K562 (cell line): ENCODE measurements at regions not wholly inside any gene's neighbourhood (a gene's known extent, or its start where the extent isn't known, plus 50 kb on each side); places are given as distances from the start of the nearest gene placed in this dataset.

Experiments
- ATAC-seq: fragments of 200-7000 bp; cut with Tn5 transposase; 3 replicates; pipeline ENCODE4 v1.9.1; 2020; ENCODE audit warnings: moderate library complexity
- BruUV-seq: library from RNA; stranded (reverse); fragments of 400-500 nt; replicated peaks from 2 replicates; lab custom pipeline; 2021; lab: Mats Ljungman, UMichigan
- CTCF ChIA-PET: fragments of 300-600 bp; formaldehyde crosslinking; extraction: SDS; loops from one replicate; lab custom pipeline; 2021; ENCODE audit warnings: low intra/inter-chr PET ratio; lab: Yijun Ruan, JAX
- POLR2A ChIA-PET: fragments of 300-600, 350-650 bp; sonication (Branson Sonifier 250); formaldehyde crosslinking; extraction: SDS; loops from one replicate; lab custom pipeline; 2021; ENCODE audit warnings: antibody characterized with exemption, inconsistent platforms; lab: Yijun Ruan, JAX
- DNase-seq, 4 experiments: peaks; one replicate each; pipeline versions ENCODE4 v3.0.0 to v3.0.0-alpha.2; 2011 to 2018; ENCODE audit warnings: low spot score in 3 of 4, mixed read lengths in 3 of 4; ENCODE audit errors: extremely low read depth in 1 of 4
- FAIRE-seq: peaks from 2 replicates; lab custom pipeline; 2011; peaks lifted over from hg19 to GRCh38; lab: Jason Lieb, UNC
- H2AFZ ChIP-seq: 2 replicates; pipeline ENCODE4 v1.6.0; 2011; ENCODE audit warnings: low read depth, low read length, control low read depth, inconsistent platforms
- H3K27ac ChIP-seq: fragments of 200-600 bp; 3 replicates; pipeline ENCODE4 v1.8.0; 2011; ENCODE audit warnings: low read depth, mild to moderate bottlenecking, control low read depth, inconsistent platforms, low read length, moderate library complexity, mixed read lengths; ENCODE audit errors: extremely low read depth
- H3K27me3 ChIP-seq, 2 experiments: fragments of 300-600 bp in 1 of 2; 2 replicates in 1 of 2; 3 replicates in 1 of 2; pipeline versions ENCODE4 v1.6.0 to v1.8.0; 2011; ENCODE audit warnings: inconsistent platforms in 2 of 2, low read length in 2 of 2, mild to moderate bottlenecking in 1 of 2, mixed read lengths in 1 of 2, moderate library complexity in 1 of 2; ENCODE audit not compliant: control insufficient read depth in 2 of 2, insufficient read depth in 2 of 2
- H3K36me3 ChIP-seq: fragments of 300-600 bp; 3 replicates; pipeline ENCODE4 v1.8.0; 2011; ENCODE audit warnings: mild to moderate bottlenecking, low read length, inconsistent platforms; ENCODE audit not compliant: control insufficient read depth, insufficient read depth
- H3K4me1 ChIP-seq, 2 experiments: fragments of 200-600 bp in 1 of 2; replicated peaks in 1 of 2; 2 replicates in 1 of 2; 3 replicates in 1 of 2; pipeline versions ENCODE4 v1.5.1 to v1.8.0; 2011; ENCODE audit warnings: inconsistent platforms in 2 of 2, low read length in 2 of 2, mild to moderate bottlenecking in 1 of 2, mixed read lengths in 1 of 2, moderate library complexity in 1 of 2; ENCODE audit not compliant: control insufficient read depth in 2 of 2, insufficient read depth in 2 of 2
- H3K4me2 ChIP-seq: 2 replicates; pipeline ENCODE4 v1.6.1; 2011; ENCODE audit warnings: low read length, control low read depth, inconsistent platforms, mixed read lengths; ENCODE audit not compliant: insufficient read depth
- H3K4me3 ChIP-seq: fragments of 200-600 bp; sonication (generic), shearing (Covaris generic); 2 replicates; pipeline ENCODE4 v1.5.1; 2016; ENCODE audit warnings: control low read depth, inconsistent platforms
- H3K79me2 ChIP-seq: fragments of 200-600 bp; 3 replicates; pipeline ENCODE4 v1.8.0; 2011; ENCODE audit warnings: low read length, inconsistent platforms; ENCODE audit not compliant: control insufficient read depth, insufficient read depth
- H3K9ac ChIP-seq, 2 experiments: 2 replicates each; pipeline versions ENCODE4 v1.6.0 to v1.6.1; 2011; ENCODE audit warnings: low read depth in 2 of 2, low read length in 2 of 2, control low read depth in 1 of 2, inconsistent platforms in 1 of 2, mild to moderate bottlenecking in 1 of 2, mixed read lengths in 1 of 2; ENCODE audit not compliant: insufficient read depth in 1 of 2
- H3K9me1 ChIP-seq: one replicate; pipeline ENCODE4 v1.6.0; 2011; ENCODE audit warnings: inconsistent platforms, mild to moderate bottlenecking, low read length, moderate library complexity; ENCODE audit not compliant: control insufficient read depth, insufficient read depth
- H3K9me3 ChIP-seq: replicated peaks from 2 replicates; pipeline ENCODE4 v1.5.1; 2011; ENCODE audit warnings: low read depth, low read length, inconsistent platforms; ENCODE audit not compliant: control insufficient read depth, insufficient read depth
- H4K20me1 ChIP-seq: replicated peaks from 2 replicates; pipeline ENCODE4 v1.6.1; 2011; ENCODE audit warnings: low read length, inconsistent platforms, mixed read lengths; ENCODE audit not compliant: control insufficient read depth, insufficient read depth
- CSDE1 ChIP-seq, 2 experiments: fragments of 450-650 bp; IDR thresholded peaks; 2 replicates each; pipeline ENCODE4 v1.6.1; 2016; ENCODE audit warnings: mild to moderate bottlenecking in 1 of 2
- DACH1 ChIP-seq: fragments of 450-650 bp; IDR thresholded peaks from 2 replicates; pipeline ENCODE4 v1.6.1; 2018; ENCODE audit not compliant: partially characterized antibody
- ERF ChIP-seq: fragments of 450-650 bp; formaldehyde crosslinking; IDR thresholded peaks from 2 replicates; pipeline ENCODE4 v1.4.0; 2020; ENCODE audit warnings: mild to moderate bottlenecking, mixed read lengths
- MEF2D ChIP-seq: conservative IDR thresholded peaks from 2 replicates; pipeline ENCODE4 v1.6.1; 2016; ENCODE audit warnings: low read depth, missing genetic modification characterization, missing compliant biosample characterization
- MXI1 ChIP-seq: IDR thresholded peaks from 2 replicates; pipeline ENCODE4 v1.6.1; 2011; ENCODE audit warnings: low read depth, mild to moderate bottlenecking, improper control_type of control experiment, low read length
- NFIC ChIP-seq: fragments of 450-650 bp; IDR thresholded peaks from 2 replicates; pipeline ENCODE4 v1.6.1; 2017; ENCODE audit warnings: mild to moderate bottlenecking, inconsistent platforms
- OTX1 ChIP-seq: fragments of 450-650 bp; formaldehyde crosslinking; IDR thresholded peaks from 2 replicates; pipeline ENCODE4 v1.4.0; 2022; ENCODE audit warnings: mild to moderate bottlenecking
- RBM17 ChIP-seq: fragments of 200-400 bp; formaldehyde crosslinking; IDR thresholded peaks from 2 replicates; pipeline ENCODE4 v1.6.1; 2017; ENCODE audit warnings: low read depth, mild to moderate bottlenecking, low read length, borderline replicate concordance
- RUNX1 ChIP-seq: sonication (generic); IDR thresholded peaks from 2 replicates; pipeline ENCODE4 v1.6.1; 2016; ENCODE audit warnings: antibody characterized with exemption, low read depth
- ZC3H11A ChIP-seq: IDR thresholded peaks from 2 replicates; pipeline ENCODE4 v1.6.1; 2012; ENCODE audit warnings: low read depth, low read length, improper control_type of control experiment
- ZKSCAN3 ChIP-seq: fragments of 250-450 bp; sonication (Bioruptor Pico); IDR thresholded peaks from 2 replicates; pipeline ENCODE4 v1.4.0; 2020
- WGBS: fragments of 100-300 bp; shearing (Covaris generic); methylation state at CpG from one replicate; pipeline ENCODE4 v1.1.6; 2016; ENCODE audit warnings: low coverage, mixed read lengths; ENCODE audit not compliant: insufficient coverage; ENCODE audit errors: missing lambda C conversion rate; 5-methylcytosine and 5-hydroxymethylcytosine counted together
- in situ Hi-C: fragments of 300-500 bp; cut with MboI; formaldehyde crosslinking; loops from 4 replicates; pipeline ENCODE4 v1.15.0; 2018; ENCODE audit warnings: inconsistent platforms, mixed read lengths
- intact Hi-C: fragments of 100-400 bp; cut with micrococcal nuclease; formaldehyde crosslinking; loops from 2 replicates; pipeline ENCODE4 v1.14.2; 2022
- TF ChIP-seq, protein P1 (sequence below): fragments of 250-450 bp; sonication (Bioruptor Pico); IDR thresholded peaks from 2 replicates; pipeline ENCODE4 v1.8.0; 2021; ENCODE audit warnings: borderline replicate concordance, mild to moderate bottlenecking, moderate library complexity; ENCODE audit not compliant: poor library complexity, severe bottlenecking
- TF ChIP-seq, protein P2 (sequence below): fragments of 250-450 bp; sonication (Bioruptor Pico); IDR thresholded peaks from 2 replicates; pipeline ENCODE4 v1.4.0; 2020
- TF ChIP-seq, protein P3 (sequence below): fragments of 450-650 bp; IDR thresholded peaks from 2 replicates; pipeline ENCODE4 v1.6.1; 2017; ENCODE audit warnings: mild to moderate bottlenecking, moderate library complexity
- TF ChIP-seq, protein P4 (sequence below): sonication (generic); formaldehyde crosslinking; IDR thresholded peaks from 2 replicates; pipeline ENCODE4 v1.8.0; 2022; ENCODE audit warnings: missing genetic modification reagents, mild to moderate bottlenecking, borderline replicate concordance

DNA sequence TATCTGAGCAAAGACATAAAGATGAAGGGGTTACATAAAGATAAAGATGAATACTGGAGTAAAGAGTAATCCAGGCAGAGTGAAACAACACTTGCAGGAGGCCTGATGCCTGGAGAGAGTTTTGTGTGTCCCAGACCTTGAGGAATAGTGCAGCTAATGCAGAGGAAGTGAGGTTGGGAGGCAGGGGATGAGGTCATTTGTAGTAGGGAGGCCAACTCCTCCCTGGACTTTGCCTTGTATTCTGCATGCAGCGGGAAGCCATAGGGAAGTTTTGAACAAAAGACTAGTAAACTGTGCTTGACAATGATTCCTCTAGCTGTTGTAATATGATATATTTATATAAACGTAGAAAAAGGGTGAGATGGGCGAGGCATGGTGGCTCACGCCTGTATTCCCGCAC is 356.6 kb downstream of the KCNJ2 start:
- H3K79me2 ChIP-seq: no peaks in the 10 kb centered on the region
- in situ Hi-C loops: no loop called here
- 10% methylated on average over 5 of the region's 5 CpGs for WGBS

More for the DNA sequence above, 356.6 kb downstream of the KCNJ2 start:
- FAIRE-seq (no peak), DNase-seq (no peak), ATAC-seq (no peak)
- no peak overlapping the region for H3K9ac ChIP-seq
- no peak overlapping the region for H3K27ac ChIP-seq
- no peaks in the 10 kb centered on the region for H3K9me1 ChIP-seq
- ChIA-PET CTCF (no interaction called here), POLR2A (no interaction called here)
- intact Hi-C loops: no loop called here
- H3K36me3 ChIP-seq: no peaks in the 10 kb centered on the region
- H2AFZ ChIP-seq: no peak overlapping the region
- TF ChIP-seq, protein P1, sequence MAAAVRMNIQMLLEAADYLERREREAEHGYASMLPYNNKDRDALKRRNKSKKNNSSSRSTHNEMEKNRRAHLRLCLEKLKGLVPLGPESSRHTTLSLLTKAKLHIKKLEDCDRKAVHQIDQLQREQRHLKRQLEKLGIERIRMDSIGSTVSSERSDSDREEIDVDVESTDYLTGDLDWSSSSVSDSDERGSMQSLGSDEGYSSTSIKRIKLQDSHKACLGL (CRISPR knock-in tag): no peak
- TF ChIP-seq, protein P2, sequence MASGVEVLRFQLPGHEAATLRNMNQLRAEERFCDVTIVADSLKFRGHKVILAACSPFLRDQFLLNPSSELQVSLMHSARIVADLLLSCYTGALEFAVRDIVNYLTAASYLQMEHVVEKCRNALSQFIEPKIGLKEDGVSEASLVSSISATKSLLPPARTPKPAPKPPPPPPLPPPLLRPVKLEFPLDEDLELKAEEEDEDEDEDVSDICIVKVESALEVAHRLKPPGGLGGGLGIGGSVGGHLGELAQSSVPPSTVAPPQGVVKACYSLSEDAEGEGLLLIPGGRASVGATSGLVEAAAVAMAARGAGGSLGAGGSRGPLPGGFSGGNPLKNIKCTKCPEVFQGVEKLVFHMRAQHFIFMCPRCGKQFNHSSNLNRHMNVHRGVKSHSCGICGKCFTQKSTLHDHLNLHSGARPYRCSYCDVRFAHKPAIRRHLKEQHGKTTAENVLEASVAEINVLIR (CRISPR knock-in tag): no peak
- no peak for TF ChIP-seq CSDE1 (IDR thresholded peaks at IDR 0.05)
- TF ChIP-seq, protein P3, sequence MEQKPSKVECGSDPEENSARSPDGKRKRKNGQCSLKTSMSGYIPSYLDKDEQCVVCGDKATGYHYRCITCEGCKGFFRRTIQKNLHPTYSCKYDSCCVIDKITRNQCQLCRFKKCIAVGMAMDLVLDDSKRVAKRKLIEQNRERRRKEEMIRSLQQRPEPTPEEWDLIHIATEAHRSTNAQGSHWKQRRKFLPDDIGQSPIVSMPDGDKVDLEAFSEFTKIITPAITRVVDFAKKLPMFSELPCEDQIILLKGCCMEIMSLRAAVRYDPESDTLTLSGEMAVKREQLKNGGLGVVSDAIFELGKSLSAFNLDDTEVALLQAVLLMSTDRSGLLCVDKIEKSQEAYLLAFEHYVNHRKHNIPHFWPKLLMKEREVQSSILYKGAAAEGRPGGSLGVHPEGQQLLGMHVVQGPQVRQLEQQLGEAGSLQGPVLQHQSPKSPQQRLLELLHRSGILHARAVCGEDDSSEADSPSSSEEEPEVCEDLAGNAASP: no peak
- no peak for TF ChIP-seq ZC3H11A
- TF ChIP-seq, protein P4, sequence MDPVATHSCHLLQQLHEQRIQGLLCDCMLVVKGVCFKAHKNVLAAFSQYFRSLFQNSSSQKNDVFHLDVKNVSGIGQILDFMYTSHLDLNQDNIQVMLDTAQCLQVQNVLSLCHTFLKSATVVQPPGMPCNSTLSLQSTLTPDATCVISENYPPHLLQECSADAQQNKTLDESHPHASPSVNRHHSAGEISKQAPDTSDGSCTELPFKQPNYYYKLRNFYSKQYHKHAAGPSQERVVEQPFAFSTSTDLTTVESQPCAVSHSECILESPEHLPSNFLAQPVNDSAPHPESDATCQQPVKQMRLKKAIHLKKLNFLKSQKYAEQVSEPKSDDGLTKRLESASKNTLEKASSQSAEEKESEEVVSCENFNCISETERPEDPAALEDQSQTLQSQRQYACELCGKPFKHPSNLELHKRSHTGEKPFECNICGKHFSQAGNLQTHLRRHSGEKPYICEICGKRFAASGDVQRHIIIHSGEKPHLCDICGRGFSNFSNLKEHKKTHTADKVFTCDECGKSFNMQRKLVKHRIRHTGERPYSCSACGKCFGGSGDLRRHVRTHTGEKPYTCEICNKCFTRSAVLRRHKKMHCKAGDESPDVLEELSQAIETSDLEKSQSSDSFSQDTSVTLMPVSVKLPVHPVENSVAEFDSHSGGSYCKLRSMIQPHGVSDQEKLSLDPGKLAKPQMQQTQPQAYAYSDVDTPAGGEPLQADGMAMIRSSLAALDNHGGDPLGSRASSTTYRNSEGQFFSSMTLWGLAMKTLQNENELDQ (CRISPR knock-in tag): no peak
- no peak for TF ChIP-seq MXI1
- TF ChIP-seq ZKSCAN3 (CRISPR knock-in tag): no peak
- no peak for TF ChIP-seq RUNX1
- TF ChIP-seq MEF2D (tag): no peak
- no peak for TF ChIP-seq ERF
- no peak for TF ChIP-seq RBM17
- TF ChIP-seq NFIC: no peak
- no peak for TF ChIP-seq DACH1
- TF ChIP-seq OTX1 (CRISPR knock-in tag): no peak
- no peaks in the 10 kb centered on the region for H4K20me1 ChIP-seq
- no peak overlapping the region for H3K4me2 ChIP-seq
- no peaks in the 10 kb centered on the region for H3K27me3 ChIP-seq
- no peaks in the 10 kb centered on the region for H3K9me3 ChIP-seq
- no TSS peak for BruUV-seq
- no peaks in the 10 kb centered on the region for H3K4me1 ChIP-seq
- no peak overlapping the region for H3K4me3 ChIP-seq
